PC-3 (cell line): ENCODE measurements at regions not wholly inside any gene's neighbourhood (a gene's known extent, or its start where the extent isn't known, plus 50 kb on each side); places are given as distances from the start of the nearest gene placed in this dataset.

Experiments
- EZH2phosphoT487 ChIP-seq: fragments of 300-600 bp; sonication (generic); IDR thresholded peaks from 2 replicates; pipeline ENCODE4 v1.6.1; 2018; ENCODE audit warnings: mild to moderate bottlenecking, antibody characterized with exemption, low read length, borderline replicate concordance
- TF ChIP-seq, protein P1 (sequence below): fragments of 300-600 bp; sonication (generic); conservative IDR thresholded peaks from 2 replicates; pipeline ENCODE4 v1.5.1; 2017; ENCODE audit warnings: antibody characterized with exemption, low read depth, mild to moderate bottlenecking, low read length

DNA sequence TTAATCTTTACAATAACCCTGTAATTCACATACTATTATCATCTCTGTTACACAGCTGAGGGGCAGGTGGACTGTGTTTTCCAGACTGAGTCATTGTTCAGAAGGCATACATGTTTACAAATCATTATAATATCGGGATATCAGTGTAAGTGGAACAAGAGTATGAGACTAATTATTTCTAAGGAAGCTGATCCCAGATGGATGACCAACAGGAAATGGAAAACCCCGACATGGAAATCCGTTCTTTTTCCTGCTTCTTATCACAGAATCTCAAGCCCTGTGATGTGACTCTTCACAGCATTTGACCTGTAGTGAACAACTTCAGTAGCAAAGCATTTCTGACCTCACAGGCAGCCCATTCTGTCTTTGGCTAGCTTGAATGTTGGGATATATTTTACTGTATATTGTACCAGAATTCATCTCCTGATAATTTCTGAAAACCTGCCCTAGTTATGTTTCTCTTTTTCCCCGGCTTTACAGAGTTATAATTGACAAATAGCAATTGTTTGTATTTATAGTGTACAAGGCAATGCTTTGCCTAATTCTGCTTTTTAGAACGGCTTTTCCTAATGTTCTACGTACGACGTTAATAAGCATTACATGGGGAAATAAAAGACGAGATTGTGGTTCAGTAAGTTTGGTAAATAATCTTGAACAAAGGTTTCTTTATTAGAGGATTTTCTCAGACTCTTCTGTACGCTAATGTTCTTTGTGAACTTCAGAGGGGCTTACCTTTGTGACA, 78.6 kb upstream of the SYPL1 start:
- TF ChIP-seq, protein P1, sequence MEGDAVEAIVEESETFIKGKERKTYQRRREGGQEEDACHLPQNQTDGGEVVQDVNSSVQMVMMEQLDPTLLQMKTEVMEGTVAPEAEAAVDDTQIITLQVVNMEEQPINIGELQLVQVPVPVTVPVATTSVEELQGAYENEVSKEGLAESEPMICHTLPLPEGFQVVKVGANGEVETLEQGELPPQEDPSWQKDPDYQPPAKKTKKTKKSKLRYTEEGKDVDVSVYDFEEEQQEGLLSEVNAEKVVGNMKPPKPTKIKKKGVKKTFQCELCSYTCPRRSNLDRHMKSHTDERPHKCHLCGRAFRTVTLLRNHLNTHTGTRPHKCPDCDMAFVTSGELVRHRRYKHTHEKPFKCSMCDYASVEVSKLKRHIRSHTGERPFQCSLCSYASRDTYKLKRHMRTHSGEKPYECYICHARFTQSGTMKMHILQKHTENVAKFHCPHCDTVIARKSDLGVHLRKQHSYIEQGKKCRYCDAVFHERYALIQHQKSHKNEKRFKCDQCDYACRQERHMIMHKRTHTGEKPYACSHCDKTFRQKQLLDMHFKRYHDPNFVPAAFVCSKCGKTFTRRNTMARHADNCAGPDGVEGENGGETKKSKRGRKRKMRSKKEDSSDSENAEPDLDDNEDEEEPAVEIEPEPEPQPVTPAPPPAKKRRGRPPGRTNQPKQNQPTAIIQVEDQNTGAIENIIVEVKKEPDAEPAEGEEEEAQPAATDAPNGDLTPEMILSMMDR: no peak
- no peak for TF ChIP-seq EZH2phosphoT487
